Endodermal cell (in vitro differentiated cells): ENCODE measurements at regions not wholly inside any gene's neighbourhood (a gene's known extent, or its start where the extent isn't known, plus 50 kb on each side); places are given as distances from the start of the nearest gene placed in this dataset.
A peak's percentile ranks its signal among the peaks of the same experiment; 100 is the strongest.

Experiments used
- DNase-seq: peaks from one replicate; pipeline ENCODE4 v3.0.0-alpha.2; 2017
- H3K27ac ChIP-seq: 2 replicates; pipeline ENCODE4 v1.5.1; 2013; ENCODE audit warnings: mild to moderate bottlenecking, low read depth, low read length, moderate library complexity
- H3K27me3 ChIP-seq: 2 replicates; pipeline ENCODE4 v1.6.1; 2013; ENCODE audit warnings: mild to moderate bottlenecking, low read length, moderate library complexity; ENCODE audit not compliant: insufficient read depth, control insufficient read depth, poor library complexity, severe bottlenecking
- H3K36me3 ChIP-seq: 2 replicates; pipeline ENCODE4 v1.7.0; 2013; ENCODE audit warnings: mild to moderate bottlenecking, low read length, moderate library complexity; ENCODE audit not compliant: control insufficient read depth, insufficient read depth
- H3K4me1 ChIP-seq: one replicate; pipeline ENCODE4 v1.7.0; 2013; ENCODE audit warnings: low read length; ENCODE audit not compliant: control insufficient read depth, insufficient read depth
- H3K4me3 ChIP-seq: 2 replicates; pipeline ENCODE4 v1.5.1; 2013; ENCODE audit warnings: mild to moderate bottlenecking, low read length, moderate library complexity
- H3K9ac ChIP-seq: 2 replicates; pipeline ENCODE4 v1.6.1; 2013; ENCODE audit warnings: mild to moderate bottlenecking, low read length, moderate library complexity; ENCODE audit not compliant: poor library complexity, severe bottlenecking; ENCODE audit errors: extremely low read depth
- H3K9me3 ChIP-seq: 2 replicates; pipeline ENCODE4 v1.6.1; 2013; ENCODE audit warnings: mild to moderate bottlenecking, low read length, moderate library complexity; ENCODE audit not compliant: control insufficient read depth
- H3K27ac Mint-ChIP-seq: 2 replicates; pipeline ENCODE4 v1.8.0; 2020; ENCODE audit warnings: mixed read lengths
- H3K27me3 Mint-ChIP-seq: 2 replicates; pipeline ENCODE4 v1.8.0; 2021; ENCODE audit warnings: mild to moderate bottlenecking, mixed read lengths; ENCODE audit not compliant: insufficient read depth
- H3K36me3 Mint-ChIP-seq: 2 replicates; pipeline ENCODE4 v1.8.0; 2020; ENCODE audit warnings: low read depth, mixed read lengths
- H3K4me1 Mint-ChIP-seq: 2 replicates; pipeline ENCODE4 v1.8.0; 2020; ENCODE audit warnings: mixed read lengths
- H3K4me3 Mint-ChIP-seq: 2 replicates; pipeline ENCODE4 v1.8.0; 2020; ENCODE audit warnings: mild to moderate bottlenecking, moderate library complexity, mixed read lengths
- H3K9me3 Mint-ChIP-seq: 2 replicates; pipeline ENCODE4 v1.8.0; 2020; ENCODE audit warnings: mild to moderate bottlenecking, mixed read lengths
- CTCF ChIP-seq: fragments of 200-600 bp; sonication (generic); conservative IDR thresholded peaks from 2 replicates; pipeline ENCODE4 v1.5.0; 2021; ENCODE audit warnings: antibody characterized with exemption, mild to moderate bottlenecking
- WGBS, 2 experiments: methylation state at CpG; one replicate each; pipeline versions ENCODE4 v1.1.5 to v1.1.7; 2013; ENCODE audit warnings: missing lambda C conversion rate in 2 of 2, mixed read lengths in 1 of 2; ENCODE audit not compliant: insufficient coverage in 1 of 2, insufficient read length in 1 of 2; 5-methylcytosine and 5-hydroxymethylcytosine counted together

GRCh38 chr12:83954956-83955601 is 957.5 kb downstream of the SLC6A15 start:
- H3K4me3 Mint-ChIP-seq, result no peak overlapping the region
- DNase-seq, result peak; percentile 80
- Histone ChIP-seq H3K4me1 (peaks cover 4% of the 10 kb centered on the region), H3K9me3 (peaks cover 15% of the 10 kb centered on the region), H3K27me3 (no peaks in the 10 kb centered on the region), H3K36me3 (no peaks in the 10 kb centered on the region), H3K9ac (no peak overlapping the region), H3K4me3 (peak overlapping the region; percentile 55), H3K27ac (no peak overlapping the region)
- TF ChIP-seq CTCF, result peak; percentile 72
- WGBS, 2 experiments, result 47 to 60% methylated on average over 1 to 3 of the region's 3 CpGs
- H3K27ac Mint-ChIP-seq, result peak overlapping the region; percentile 8
- peaks cover 6% of the 10 kb centered on the region for H3K36me3 Mint-ChIP-seq
- H3K27me3 Mint-ChIP-seq, result no peaks in the 10 kb centered on the region
- peaks cover 14% of the 10 kb centered on the region for H3K4me1 Mint-ChIP-seq
- peaks cover 13% of the 10 kb centered on the region for H3K9me3 Mint-ChIP-seq

GRCh38 chr12:83954071-83954789 is 958.4 kb downstream of the SLC6A15 start:
- no peak for DNase-seq
- Histone ChIP-seq H3K36me3 (no peaks in the 10 kb centered on the region), H3K9me3 (peaks cover 16% of the 10 kb centered on the region), H3K4me1 (peaks cover 4% of the 10 kb centered on the region), H3K9ac (no peak overlapping the region), H3K27ac (no peak overlapping the region), H3K27me3 (no peaks in the 10 kb centered on the region), H3K4me3 (peak overlapping the region; percentile 55)
- peak overlapping the region; percentile 7 for H3K27ac Mint-ChIP-seq
- WGBS, 2 experiments, result 79 to 88% methylated on average over 2 of the region's 2 CpGs
- no peak for TF ChIP-seq CTCF
- H3K9me3 Mint-ChIP-seq, result peaks cover 15% of the 10 kb centered on the region
- H3K27me3 Mint-ChIP-seq, result no peaks in the 10 kb centered on the region
- peaks cover 14% of the 10 kb centered on the region for H3K4me1 Mint-ChIP-seq
- H3K4me3 Mint-ChIP-seq, result no peak overlapping the region
- peaks cover 7% of the 10 kb centered on the region for H3K36me3 Mint-ChIP-seq

GRCh38 chr12:83945871-83946270 is 966.7 kb downstream of the SLC6A15 start:
- H3K9me3 ChIP-seq, result peaks cover 9% of the 10 kb centered on the region

More at GRCh38 chr12:83945871-83946270, 966.7 kb downstream of the SLC6A15 start:
- no peak for TF ChIP-seq CTCF
- no peaks in the 10 kb centered on the region for H3K4me1 ChIP-seq
- H3K27me3 ChIP-seq, result no peaks in the 10 kb centered on the region
- H3K9me3 Mint-ChIP-seq, result peaks cover 14% of the 10 kb centered on the region
- DNase-seq, result no peak
- H3K27me3 Mint-ChIP-seq, result no peaks in the 10 kb centered on the region
- H3K36me3 Mint-ChIP-seq, result peaks cover 5% of the 10 kb centered on the region
- no peak overlapping the region for H3K27ac Mint-ChIP-seq
- H3K4me3 Mint-ChIP-seq, result no peak overlapping the region
- no peak overlapping the region for H3K27ac ChIP-seq
- H3K4me1 Mint-ChIP-seq, result no peaks in the 10 kb centered on the region
- no peaks in the 10 kb centered on the region for H3K36me3 ChIP-seq
- H3K4me3 ChIP-seq, result no peak overlapping the region
- no peak overlapping the region for H3K9ac ChIP-seq
